Esophagus squamous epithelium (tissue), 5 donors: ENCODE measurements at regions not wholly inside any gene's neighbourhood (a gene's known extent, or its start where the extent isn't known, plus 50 kb on each side); places are given as distances from the start of the nearest gene placed in this dataset.
"Not testable (repeated sequence)": the region's sequence is repeated elsewhere in the genome, so short reads cannot be mapped to it uniquely, and the experiment has no call there.

Experiments
- DNase-seq: peaks from one replicate; lab custom pipeline; 2025; lab: John Stamatoyannopoulos, UW
- H3K27ac ChIP-seq, 4 donors: fragments of 200-600 bp; sonication (generic); one replicate each; pipeline ENCODE4 v1.5.1; 2016 to 2019; ENCODE audit warnings: mild to moderate bottlenecking in 1 of 4
- H3K27me3 ChIP-seq, 4 donors: fragments of 200-600 bp; sonication (generic); 1 replicate in 3 of 4; 2 replicates in 1 of 4; pipeline versions ENCODE4 v1.5.1 to v1.6.0; 2017 to 2021; ENCODE audit warnings: antibody characterized with exemption in 1 of 4
- H3K36me3 ChIP-seq, 3 donors: fragments of 200-600 bp; sonication (generic); one replicate each; pipeline ENCODE4 v1.5.1; 2016 to 2019
- H3K4me1 ChIP-seq, 3 donors: fragments of 200-600 bp; sonication (generic); one replicate each; pipeline ENCODE4 v1.5.1; 2017 to 2019
- H3K4me3 ChIP-seq, 4 donors: fragments of 200-600 bp; sonication (generic); 1 replicate in 3 of 4; 2 replicates in 1 of 4; pipeline ENCODE4 v1.5.1; 2016 to 2019; ENCODE audit warnings: mild to moderate bottlenecking in 2 of 4, moderate library complexity in 1 of 4
- H3K9me3 ChIP-seq, 3 donors: fragments of 200-600 bp; sonication (generic); one replicate each; pipeline ENCODE4 v1.5.1; 2016 to 2019
- POLR2A ChIP-seq, 4 donors: fragments of 450-650 bp; IDR thresholded peaks; one replicate each; pipeline ENCODE4 v1.6.1; 2017; ENCODE audit warnings: antibody characterized with exemption in 4 of 4, mild to moderate bottlenecking in 4 of 4, moderate library complexity in 3 of 4
- WGBS, 2 donors: methylation state at CpG; one replicate each; pipeline ENCODE4 v1.1.5; 2018; 5-methylcytosine and 5-hydroxymethylcytosine counted together
- intact Hi-C: fragments of 100-400 bp; cut with DNase I; formaldehyde crosslinking; loops from one replicate; pipeline ENCODE4 v1.15.0; 2022
- TF ChIP-seq, protein P1 (sequence below), 6 experiments: fragments of 450-650 bp in 4 of 6; fragments of 200-600 bp in 2 of 6; sonication (generic) in 2 of 6; IDR thresholded peaks; one replicate each; pipeline ENCODE4 v1.5.1; 2016 to 2019; ENCODE audit warnings: antibody characterized with exemption in 6 of 6, mild to moderate bottlenecking in 4 of 6, moderate library complexity in 4 of 6
- donor health status: DM: yes; HTN: yes; CAD: no.

DNA sequence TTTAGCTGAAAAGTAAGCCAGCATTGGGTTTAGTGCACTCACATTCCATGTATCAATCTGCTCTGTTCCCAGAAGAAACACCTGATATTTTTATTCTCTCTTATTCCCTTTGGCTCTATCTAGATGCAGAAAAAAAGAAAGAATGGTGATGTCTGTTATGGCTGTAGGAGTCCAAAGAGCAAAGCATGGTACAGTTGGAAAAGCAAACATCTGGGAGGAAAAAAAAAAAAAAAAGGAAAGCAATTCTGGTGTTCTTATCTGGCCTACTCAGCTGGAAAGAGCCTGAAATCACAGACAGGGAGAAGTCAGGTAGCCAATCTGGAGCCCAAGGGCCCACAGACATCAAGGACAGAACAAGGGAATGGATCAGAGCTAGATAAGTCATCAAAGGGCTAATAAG is 293.9 kb downstream of the DUSP6 start:
- Histone ChIP-seq H3K9me3 (no peaks in the 10 kb centered on the region), H3K36me3 (no peaks in the 10 kb centered on the region), H3K27me3 (no peaks in the 10 kb centered on the region), H3K4me1 (no peaks in the 10 kb centered on the region), H3K4me3 (no peak overlapping the region), H3K27ac (no peak overlapping the region)
- DNase-seq = no peak
- TF ChIP-seq, protein P1, sequence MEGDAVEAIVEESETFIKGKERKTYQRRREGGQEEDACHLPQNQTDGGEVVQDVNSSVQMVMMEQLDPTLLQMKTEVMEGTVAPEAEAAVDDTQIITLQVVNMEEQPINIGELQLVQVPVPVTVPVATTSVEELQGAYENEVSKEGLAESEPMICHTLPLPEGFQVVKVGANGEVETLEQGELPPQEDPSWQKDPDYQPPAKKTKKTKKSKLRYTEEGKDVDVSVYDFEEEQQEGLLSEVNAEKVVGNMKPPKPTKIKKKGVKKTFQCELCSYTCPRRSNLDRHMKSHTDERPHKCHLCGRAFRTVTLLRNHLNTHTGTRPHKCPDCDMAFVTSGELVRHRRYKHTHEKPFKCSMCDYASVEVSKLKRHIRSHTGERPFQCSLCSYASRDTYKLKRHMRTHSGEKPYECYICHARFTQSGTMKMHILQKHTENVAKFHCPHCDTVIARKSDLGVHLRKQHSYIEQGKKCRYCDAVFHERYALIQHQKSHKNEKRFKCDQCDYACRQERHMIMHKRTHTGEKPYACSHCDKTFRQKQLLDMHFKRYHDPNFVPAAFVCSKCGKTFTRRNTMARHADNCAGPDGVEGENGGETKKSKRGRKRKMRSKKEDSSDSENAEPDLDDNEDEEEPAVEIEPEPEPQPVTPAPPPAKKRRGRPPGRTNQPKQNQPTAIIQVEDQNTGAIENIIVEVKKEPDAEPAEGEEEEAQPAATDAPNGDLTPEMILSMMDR (IDR thresholded peaks at IDR 0.05) = no peak
- no peak for TF ChIP-seq POLR2A (IDR thresholded peaks at IDR 0.05)
- intact Hi-C loops = loop anchor here (5.0 kb wide), 1 partner anchor 404 kb away; no protein-coding TSS in a partner anchor

DNA sequence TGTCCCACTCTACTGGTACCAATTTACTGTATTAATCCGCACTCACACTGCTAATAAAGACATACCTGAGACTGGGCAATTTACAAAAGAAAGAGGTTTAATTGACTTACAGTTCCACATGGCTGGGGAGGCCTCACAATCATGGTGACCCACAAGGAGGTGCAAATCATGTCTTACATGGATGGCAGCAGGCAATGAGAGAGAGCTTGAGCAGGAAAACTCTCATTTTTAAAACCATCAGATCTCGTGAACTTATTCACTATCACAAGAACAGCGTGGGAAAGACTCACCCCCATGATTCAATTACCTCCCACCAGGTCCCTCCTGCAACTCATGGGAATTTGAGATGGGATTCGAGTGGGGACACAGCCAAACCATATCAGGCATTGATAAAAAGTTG is 298.5 kb downstream of the DUSP6 start:
- H3K4me1 ChIP-seq, H3K27me3 ChIP-seq, DNase-seq, intact Hi-C loops, H3K4me3 ChIP-seq, H3K27ac ChIP-seq, H3K36me3 ChIP-seq, H3K9me3 ChIP-seq: not testable (repeated sequence)
- 77 to 79% methylated on average over 4 of the region's 4 CpGs for WGBS, 2 donors

DNA sequence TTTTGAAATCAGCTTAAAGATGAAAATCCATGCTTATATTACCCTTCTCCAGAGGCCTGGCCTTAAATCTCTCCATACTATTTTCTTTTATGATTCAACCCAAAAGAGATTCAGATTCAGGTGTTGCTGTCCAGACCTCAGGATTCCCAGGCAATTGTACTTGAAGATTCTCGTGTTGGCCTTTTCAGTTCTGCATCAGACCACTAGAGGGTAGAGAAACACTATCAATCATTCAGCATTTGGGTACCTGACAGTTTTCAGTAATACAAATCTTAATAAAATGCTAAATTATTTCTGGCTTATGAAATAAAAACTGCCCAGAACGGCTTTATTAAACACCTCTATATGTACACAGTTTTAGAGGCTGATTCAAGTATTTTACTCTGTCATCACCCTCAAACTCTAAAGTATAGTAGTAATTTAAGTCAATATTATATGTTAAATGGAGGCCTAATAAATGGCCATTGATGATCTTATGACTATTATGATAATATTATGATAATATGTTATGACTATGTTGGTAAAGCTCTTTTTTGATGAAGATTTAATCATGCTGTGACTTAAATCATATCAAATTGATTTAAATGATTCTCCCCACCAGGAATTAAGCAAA is 301.1 kb downstream of the DUSP6 start:
- Histone ChIP-seq H3K4me1 (no peaks in the 10 kb centered on the region), H3K9me3 (peaks cover 0 to 4% (median 0%) of the 10 kb centered on the region in 3 donors), H3K4me3 (no peak overlapping the region), H3K27me3 (no peaks in the 10 kb centered on the region), H3K36me3 (no peaks in the 10 kb centered on the region), H3K27ac (no peak overlapping the region)
- no peak for DNase-seq
- TF ChIP-seq POLR2A (IDR thresholded peaks at IDR 0.05) = no peak
- TF ChIP-seq, protein P1 (IDR thresholded peaks at IDR 0.05) = peak; percentile 77 to 97 (median 94)
- intact Hi-C loops = no loop called here
- 2 to 6% methylated on average over 2 of the region's 2 CpGs for WGBS, 2 donors

DNA sequence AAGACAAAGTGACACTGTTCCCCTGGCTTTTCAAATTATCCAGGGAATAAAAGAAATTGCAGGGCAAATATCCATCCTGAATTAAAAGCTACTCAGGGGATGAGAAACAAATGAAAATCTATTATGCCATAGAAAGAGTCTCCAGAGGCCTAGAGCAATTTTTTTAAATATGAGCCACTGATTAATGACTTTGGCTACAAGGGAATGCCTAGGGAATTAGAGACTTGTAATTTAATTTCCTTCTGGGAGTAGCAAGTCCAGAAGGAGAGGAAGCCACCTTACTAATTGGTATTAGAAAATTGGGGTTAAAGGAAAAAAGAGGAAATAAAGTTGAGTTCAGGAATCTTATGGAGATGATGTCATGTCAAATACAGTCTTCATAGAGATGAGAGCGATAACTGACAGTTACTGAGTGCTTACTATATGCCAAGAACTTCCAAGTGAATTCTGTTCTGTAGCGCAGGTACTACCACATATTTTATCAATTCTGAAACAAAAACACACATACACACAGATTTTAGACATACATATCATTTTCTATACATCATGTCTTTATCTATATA is 304.4 kb downstream of the DUSP6 start:
- Histone ChIP-seq H3K9me3 (peaks cover 0 to 3% (median 0%) of the 10 kb centered on the region in 3 donors), H3K27me3 (no peaks in the 10 kb centered on the region), H3K36me3 (no peaks in the 10 kb centered on the region), H3K27ac (no peak overlapping the region), H3K4me3 (no peak overlapping the region), H3K4me1 (no peaks in the 10 kb centered on the region)
- no peak for DNase-seq
- TF ChIP-seq POLR2A (IDR thresholded peaks at IDR 0.05) = no peak
- TF ChIP-seq, protein P1 (IDR thresholded peaks at IDR 0.05) = no peak
- intact Hi-C loops = no loop called here
- WGBS, 2 donors = 92 to 98% methylated on average over 2 of the region's 2 CpGs

DNA sequence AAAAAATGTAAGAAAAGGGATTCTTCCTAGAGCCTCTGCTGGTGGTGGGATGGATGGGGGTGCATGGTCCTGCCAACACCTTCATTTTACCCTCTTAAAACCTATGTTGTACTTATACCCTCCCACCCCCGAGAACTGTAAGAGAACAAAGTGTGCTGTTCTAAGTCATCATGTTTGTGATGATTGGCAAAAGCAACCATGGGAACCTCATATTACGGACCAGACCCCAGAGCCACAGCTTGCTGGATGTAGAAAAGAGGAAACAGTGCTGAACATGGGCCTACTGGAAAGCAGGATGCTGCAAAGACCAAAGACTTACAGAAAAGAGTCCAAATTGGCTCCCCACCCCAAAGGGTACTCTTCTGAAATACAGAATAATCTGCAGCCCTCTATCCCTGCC is 311.2 kb downstream of the DUSP6 start:
- DNase-seq = no peak
- Histone ChIP-seq H3K4me3 (no peak overlapping the region), H3K9me3 (no peaks in the 10 kb centered on the region), H3K27me3 (no peaks in the 10 kb centered on the region), H3K4me1 (no peaks in the 10 kb centered on the region), H3K27ac (no peak overlapping the region), H3K36me3 (no peaks in the 10 kb centered on the region)
- intact Hi-C loops = no loop called here
- 88 to 91% methylated on average over 2 of the region's 2 CpGs for WGBS, 2 donors
- TF ChIP-seq, protein P1 (IDR thresholded peaks at IDR 0.05) = no peak
- no peak for TF ChIP-seq POLR2A (IDR thresholded peaks at IDR 0.05)
